Kidney (tissue), 13 donors: ENCODE measurements at regions not wholly inside any gene's neighbourhood (a gene's known extent, or its start where the extent isn't known, plus 50 kb on each side); places are given as distances from the start of the nearest gene placed in this dataset.

Experiments
- DNase-seq, 5 donors: peaks; one replicate each; pipeline ENCODE4 v3.0.0-alpha.2; 2013 to 2020
- FAIRE-seq: peaks from 2 replicates; lab custom pipeline; 2012; peaks lifted over from hg19 to GRCh38; lab: Jason Lieb, UNC
- H3K27ac ChIP-seq, 2 donors: one replicate each; pipeline ENCODE4 v1.7.0; 2013; ENCODE audit warnings: low read depth in 2 of 2, low read length in 2 of 2, inconsistent platforms in 1 of 2
- H3K27me3 ChIP-seq: one replicate; pipeline ENCODE4 v1.7.1; 2013; ENCODE audit warnings: low read length, inconsistent platforms; ENCODE audit not compliant: control insufficient read depth, insufficient read depth
- H3K36me3 ChIP-seq, 3 donors: one replicate each; pipeline versions ENCODE4 v1.7.0 to v1.7.1; 2013; ENCODE audit warnings: low read length in 3 of 3, control low read depth in 1 of 3, inconsistent platforms in 1 of 3; ENCODE audit not compliant: insufficient read depth in 3 of 3, control insufficient read depth in 2 of 3
- H3K4me1 ChIP-seq, 3 donors: one replicate each; pipeline versions ENCODE4 v1.7.0 to v1.7.1; 2013; ENCODE audit warnings: low read length in 3 of 3, inconsistent platforms in 1 of 3, low read depth in 1 of 3; ENCODE audit not compliant: control insufficient read depth in 2 of 3, insufficient read depth in 2 of 3
- H3K4me3 ChIP-seq, 3 donors: one replicate each; pipeline versions ENCODE4 v1.7.0 to v1.8.1; 2013; ENCODE audit warnings: low read length in 3 of 3, control low read depth in 1 of 3, inconsistent platforms in 1 of 3
- H3K9ac ChIP-seq, 3 donors: one replicate each; pipeline versions ENCODE4 v1.7.0 to v1.7.1; 2013; ENCODE audit warnings: low read length in 3 of 3, control low read depth in 1 of 3, inconsistent platforms in 1 of 3
- H3K9me3 ChIP-seq, 3 donors: one replicate each; pipeline versions ENCODE4 v1.7.0 to v1.7.1; 2013; ENCODE audit warnings: low read length in 3 of 3, control low read depth in 1 of 3, inconsistent platforms in 1 of 3; ENCODE audit not compliant: control insufficient read depth in 2 of 3, insufficient read depth in 1 of 3
- CTCF ChIP-seq: IDR thresholded peaks from 3 replicates; pipeline ENCODE4 v1.5.1; 2012; ENCODE audit warnings: mild to moderate bottlenecking, moderate library complexity, borderline replicate concordance; ENCODE audit not compliant: insufficient read depth; ENCODE audit errors: extremely low read depth
- intact Hi-C: fragments of 100-400 bp; cut with DNase I; formaldehyde crosslinking; loops from one replicate; pipeline ENCODE4 v1.11.1; 2022
- donor health status: control.
- donor health status: control.
- donor health status: control.
- donor health status: control.
- donor health status: control.
- donor health status: DM: yes; HTN: yes; CAD: no.
- donor health status: Normal renal cell carcinoma (clear cell type).

- Histone ChIP-seq H3K27me3 (no peaks in the 10 kb centered on the region), H3K4me3 (no peak overlapping the region), H3K9me3 (no peaks in the 10 kb centered on the region), H3K9ac (no peak overlapping the region), H3K36me3 (no peaks in the 10 kb centered on the region), H3K27ac (no peak overlapping the region), H3K4me1 (no peaks in the 10 kb centered on the region)
- intact Hi-C loops = no loop called here
- no peak for FAIRE-seq
- TF ChIP-seq CTCF = peak; percentile 31
- peak in 1 of 5 donors; percentile 47 for DNase-seq
Observed at GRCh38 chr7:142587578-142588191, 161.6 kb upstream of the PRSS1 start.

- intact Hi-C loops = no loop called here
Observed at GRCh38 chr7:142586611-142587010, 162.7 kb upstream of the PRSS1 start.

GRCh38 chr7:142585425-142585824, 163.8 kb upstream of the PRSS1 start:
- Histone ChIP-seq H3K9me3 (no peaks in the 10 kb centered on the region), H3K27me3 (no peaks in the 10 kb centered on the region), H3K9ac (no peak overlapping the region), H3K4me1 (no peaks in the 10 kb centered on the region), H3K27ac (no peak overlapping the region), H3K36me3 (no peaks in the 10 kb centered on the region), H3K4me3 (no peak overlapping the region)
- DNase-seq (no peak), FAIRE-seq (no peak)
- TF ChIP-seq CTCF = no peak
- intact Hi-C loops = no loop called here

More at GRCh38 chr7:142586611-142587010, 162.7 kb upstream of the PRSS1 start:
- Histone ChIP-seq H3K36me3 (no peaks in the 10 kb centered on the region), H3K4me1 (no peaks in the 10 kb centered on the region), H3K27me3 (no peaks in the 10 kb centered on the region), H3K4me3 (no peak overlapping the region), H3K9me3 (no peaks in the 10 kb centered on the region), H3K27ac (no peak overlapping the region), H3K9ac (no peak overlapping the region)
- DNase-seq (no peak), FAIRE-seq (no peak)
- TF ChIP-seq CTCF = no peak

DNA sequence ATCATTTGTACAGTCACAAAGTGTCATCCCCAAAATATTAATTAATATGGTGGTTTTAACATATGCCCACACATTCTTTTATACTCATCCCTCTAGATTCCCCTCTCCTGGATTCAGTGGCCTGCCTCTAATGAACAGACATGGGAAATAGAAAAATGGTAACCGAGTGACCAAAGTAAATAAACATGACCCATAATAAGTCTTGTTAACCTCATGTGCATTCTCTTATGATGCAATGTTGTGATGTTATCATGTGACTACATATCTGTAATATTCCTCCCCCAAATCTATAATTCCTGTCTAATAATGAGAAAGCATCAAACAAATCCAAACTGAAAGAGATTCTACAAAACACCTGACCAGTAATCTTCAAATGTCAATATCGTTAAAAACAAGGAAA, 164.5 kb upstream of the PRSS1 start:
- no peak for TF ChIP-seq CTCF
- intact Hi-C loops = no loop called here
- Histone ChIP-seq H3K4me1 (no peaks in the 10 kb centered on the region), H3K27ac (no peak overlapping the region), H3K36me3 (no peaks in the 10 kb centered on the region), H3K9ac (no peak overlapping the region), H3K9me3 (no peaks in the 10 kb centered on the region), H3K27me3 (no peaks in the 10 kb centered on the region), H3K4me3 (no peak overlapping the region)
- DNase-seq (no peak), FAIRE-seq (no peak)
